IMR-90 (cell line): ENCODE measurements at regions not wholly inside any gene's neighbourhood (a gene's known extent, or its start where the extent isn't known, plus 50 kb on each side); places are given as distances from the start of the nearest gene placed in this dataset.

Source experiments
- ATAC-seq: fragments of 200-7000 bp; cut with Tn5 transposase; 2 replicates; pipeline ENCODE4 v1.9.1; 2020; ENCODE audit warnings: low read depth, mild to moderate bottlenecking, moderate library complexity
- BruUV-seq: library from RNA; stranded (reverse); fragments of 400-500 nt; replicated peaks from 2 replicates; lab custom pipeline; 2021; lab: Mats Ljungman, UMichigan
- CTCF ChIA-PET: fragments of 300-600 bp; formaldehyde crosslinking; extraction: SDS; loops from one replicate; lab custom pipeline; 2021; ENCODE audit warnings: antibody characterized with exemption; lab: Yijun Ruan, JAX
- POLR2A ChIA-PET: fragments of 300-600 bp; sonication (Branson Sonifier 250); formaldehyde crosslinking; loops from one replicate; lab custom pipeline; 2022; ENCODE audit warnings: antibody characterized with exemption; ENCODE audit not compliant: unreplicated experiment; lab: Charles Lee
- DNase-seq: peaks from one replicate; pipeline ENCODE4 v3.0.0; 2013
- H2AFZ ChIP-seq: replicated peaks from 2 replicates; pipeline ENCODE3; 2013; ENCODE audit warnings: low read length, mild to moderate bottlenecking; ENCODE audit not compliant: poor library complexity
- H2AK5ac ChIP-seq: 2 replicates; pipeline ENCODE4 v1.6.1; 2013; ENCODE audit warnings: low read depth, low read length, inconsistent platforms
- H2AK9ac ChIP-seq: replicated peaks from 2 replicates; pipeline ENCODE3; 2013; ENCODE audit warnings: mild to moderate bottlenecking, low read depth, low read length, moderate library complexity; ENCODE audit not compliant: poor library complexity
- H2BK120ac ChIP-seq: 2 replicates; pipeline ENCODE4 v1.6.1; 2013; ENCODE audit warnings: low read depth, low read length, inconsistent platforms
- H2BK15ac ChIP-seq: 3 replicates; pipeline ENCODE4 v1.6.1; 2013; ENCODE audit warnings: low read depth, low read length, inconsistent platforms
- H2BK20ac ChIP-seq: 2 replicates; pipeline ENCODE4 v1.6.1; 2013; ENCODE audit warnings: low read depth, mild to moderate bottlenecking, inconsistent platforms, low read length, moderate library complexity
- H2BK5ac ChIP-seq: 2 replicates; pipeline ENCODE4 v1.6.1; 2013; ENCODE audit warnings: mild to moderate bottlenecking, low read depth, low read length, inconsistent platforms; ENCODE audit not compliant: poor library complexity, severe bottlenecking
- H3K14ac ChIP-seq: replicated peaks from 2 replicates; pipeline ENCODE4 v1.6.1; 2013; ENCODE audit warnings: low read depth, low read length, inconsistent platforms
- H3K18ac ChIP-seq: 2 replicates; pipeline ENCODE4 v1.6.1; 2013; ENCODE audit warnings: low read depth, low read length, control low read depth
- H3K23ac ChIP-seq: 2 replicates; pipeline ENCODE4 v1.6.1; 2013; ENCODE audit warnings: low read depth, low read length, inconsistent platforms
- H3K27ac ChIP-seq: 2 replicates; pipeline ENCODE4 v1.5.1; 2013; ENCODE audit warnings: mild to moderate bottlenecking, control low read depth, low read length; ENCODE audit not compliant: insufficient read depth
- H3K27me3 ChIP-seq: 2 replicates; pipeline ENCODE4 v1.6.1; 2013; ENCODE audit warnings: low read length; ENCODE audit not compliant: control insufficient read depth, insufficient read depth
- H3K36me3 ChIP-seq: 2 replicates; pipeline ENCODE4 v1.6.1; 2013; ENCODE audit warnings: low read length, mixed read lengths; ENCODE audit not compliant: control insufficient read depth, insufficient read depth
- H3K4ac ChIP-seq: 2 replicates; pipeline ENCODE4 v1.6.1; 2013; ENCODE audit warnings: low read depth, low read length, inconsistent platforms
- H3K4me1 ChIP-seq: 2 replicates; pipeline ENCODE4 v1.6.1; 2013; ENCODE audit warnings: low read length, mixed read lengths; ENCODE audit not compliant: control insufficient read depth, insufficient read depth
- H3K4me2 ChIP-seq: 2 replicates; pipeline ENCODE4 v1.6.1; 2013; ENCODE audit warnings: low read depth, mild to moderate bottlenecking, control low read depth, low read length, moderate library complexity
- H3K4me3 ChIP-seq: 2 replicates; pipeline ENCODE4 v1.5.1; 2013; ENCODE audit warnings: low read depth, mild to moderate bottlenecking, control low read depth, low read length, moderate library complexity; ENCODE audit not compliant: insufficient read depth
- H3K56ac ChIP-seq: 2 replicates; pipeline ENCODE4 v1.6.1; 2013; ENCODE audit warnings: low read length, inconsistent platforms; ENCODE audit not compliant: insufficient read depth; ENCODE audit errors: extremely low read depth
- H3K79me1 ChIP-seq, 2 experiments: 2 replicates each; pipeline ENCODE4 v1.6.1; 2013; ENCODE audit warnings: low read length in 2 of 2, inconsistent platforms in 1 of 2, low read depth in 1 of 2
- H3K9ac ChIP-seq: 2 replicates; pipeline ENCODE4 v1.6.1; 2013; ENCODE audit warnings: low read depth, low read length, control low read depth
- H3K9me1 ChIP-seq: 2 replicates; pipeline ENCODE4 v1.6.1; 2013; ENCODE audit warnings: low read length, inconsistent platforms; ENCODE audit not compliant: insufficient read depth
- H3K9me3 ChIP-seq: 2 replicates; pipeline ENCODE4 v1.6.1; 2013; ENCODE audit warnings: low read length; ENCODE audit not compliant: control insufficient read depth, insufficient read depth
- H4K20me1 ChIP-seq: 2 replicates; pipeline ENCODE4 v1.6.1; 2013; ENCODE audit warnings: low read length, inconsistent platforms; ENCODE audit not compliant: insufficient read depth
- H4K5ac ChIP-seq: 2 replicates; pipeline ENCODE4 v1.6.1; 2013; ENCODE audit warnings: mild to moderate bottlenecking, low read depth, low read length, control low read depth
- H4K8ac ChIP-seq, 2 experiments: 2 replicates each; pipeline ENCODE4 v1.6.1; 2013; ENCODE audit warnings: low read depth in 2 of 2, low read length in 2 of 2, control low read depth in 1 of 2, inconsistent platforms in 1 of 2
- H4K91ac ChIP-seq: 2 replicates; pipeline ENCODE4 v1.6.1; 2013; ENCODE audit warnings: low read depth, low read length, inconsistent platforms; ENCODE audit not compliant: insufficient read depth
- BHLHE40 ChIP-seq: fragments of 150-350 bp; IDR thresholded peaks from 2 replicates; pipeline ENCODE4 v1.6.1; 2016; ENCODE audit warnings: mild to moderate bottlenecking, low read depth, low read length
- CEBPB ChIP-seq: IDR thresholded peaks from 2 replicates; pipeline ENCODE4 v1.6.1; 2012; ENCODE audit warnings: low read depth, low read length, improper control_type of control experiment
- CHD1 ChIP-seq: IDR thresholded peaks from 2 replicates; pipeline ENCODE4 v1.6.1; 2012; ENCODE audit warnings: low read depth, low read length, improper control_type of control experiment
- CTCF ChIP-seq: conservative IDR thresholded peaks from 2 replicates; pipeline ENCODE4 v1.5.1; 2012; ENCODE audit warnings: mild to moderate bottlenecking, low read depth, low read length, improper control_type of control experiment
- ELK1 ChIP-seq: fragments of 150-350 bp; IDR thresholded peaks from 2 replicates; pipeline ENCODE4 v1.6.1; 2016; ENCODE audit warnings: low read depth, mild to moderate bottlenecking, low read length, moderate library complexity, borderline replicate concordance
- FOS ChIP-seq: fragments of 150-350 bp; IDR thresholded peaks from 2 replicates; pipeline ENCODE4 v1.6.1; 2016; ENCODE audit warnings: low read depth, low read length
- MAFK ChIP-seq: IDR thresholded peaks from 2 replicates; pipeline ENCODE4 v1.6.1; 2012; ENCODE audit warnings: low read depth, low read length, improper control_type of control experiment
- MAZ ChIP-seq: IDR thresholded peaks from 2 replicates; pipeline ENCODE4 v1.6.1; 2012; ENCODE audit warnings: low read depth, mild to moderate bottlenecking, low read length, improper control_type of control experiment, moderate library complexity, borderline replicate concordance
- MXI1 ChIP-seq: IDR thresholded peaks from 2 replicates; pipeline ENCODE4 v1.6.1; 2012; ENCODE audit warnings: low read depth, mild to moderate bottlenecking, low read length, moderate library complexity, borderline replicate concordance
- NFE2L2 ChIP-seq: fragments of 150-350 bp; IDR thresholded peaks from 2 replicates; pipeline ENCODE4 v1.6.1; 2016; ENCODE audit warnings: low read depth, mild to moderate bottlenecking, low read length
- POLR2A ChIP-seq: IDR thresholded peaks from 2 replicates; pipeline ENCODE4 v1.6.1; 2012; ENCODE audit warnings: mild to moderate bottlenecking, low read depth, low read length
- RAD21 ChIP-seq: IDR thresholded peaks from 2 replicates; pipeline ENCODE4 v1.6.1; 2012; ENCODE audit warnings: low read length, improper control_type of control experiment
- RCOR1 ChIP-seq: IDR thresholded peaks from 2 replicates; pipeline ENCODE4 v1.6.1; 2012; ENCODE audit warnings: mild to moderate bottlenecking, low read length, improper control_type of control experiment; ENCODE audit not compliant: insufficient replicate concordance
- RFX5 ChIP-seq: IDR thresholded peaks from 2 replicates; pipeline ENCODE4 v1.8.0; 2012; ENCODE audit warnings: low read depth, mild to moderate bottlenecking, low read length, moderate library complexity
- SMC3 ChIP-seq: fragments of 150-350 bp; IDR thresholded peaks from 2 replicates; pipeline ENCODE4 v1.6.1; 2016; ENCODE audit warnings: low read depth, mild to moderate bottlenecking, antibody characterized with exemption, low read length, moderate library complexity
- WGBS, 2 experiments: methylation state at CpG; one replicate each; pipeline versions ENCODE4 v1.1.5 to v1.1.7; 2013; ENCODE audit warnings: missing lambda C conversion rate in 2 of 2; ENCODE audit not compliant: insufficient read length in 1 of 2; ENCODE audit errors: extremely low coverage in 2 of 2; 5-methylcytosine and 5-hydroxymethylcytosine counted together
- dilution Hi-C: fragments of 300-500 bp; cut with HindIII; formaldehyde crosslinking; loops from one replicate; pipeline ENCODE4 v1.14.3; 2018; ENCODE audit warnings: low sequenced_read_pairs; ENCODE audit not compliant: unreplicated experiment
- in situ Hi-C: fragments of 300-500 bp; cut with MboI; formaldehyde crosslinking; loops from 3 replicates; pipeline ENCODE4 v1.14.3; 2019; ENCODE audit warnings: low sequenced_read_pairs, inconsistent platforms, mixed read lengths
- intact Hi-C: fragments of 100-400 bp; cut with micrococcal nuclease; formaldehyde crosslinking; loops from 2 replicates; pipeline ENCODE4 v1.10.0; 2022
- TF ChIP-seq, protein P1 (sequence below): fragments of 150-350 bp; IDR thresholded peaks from 2 replicates; pipeline ENCODE4 v1.6.1; 2017; ENCODE audit warnings: mild to moderate bottlenecking, antibody characterized with exemption, low read length, low read depth

DNA sequence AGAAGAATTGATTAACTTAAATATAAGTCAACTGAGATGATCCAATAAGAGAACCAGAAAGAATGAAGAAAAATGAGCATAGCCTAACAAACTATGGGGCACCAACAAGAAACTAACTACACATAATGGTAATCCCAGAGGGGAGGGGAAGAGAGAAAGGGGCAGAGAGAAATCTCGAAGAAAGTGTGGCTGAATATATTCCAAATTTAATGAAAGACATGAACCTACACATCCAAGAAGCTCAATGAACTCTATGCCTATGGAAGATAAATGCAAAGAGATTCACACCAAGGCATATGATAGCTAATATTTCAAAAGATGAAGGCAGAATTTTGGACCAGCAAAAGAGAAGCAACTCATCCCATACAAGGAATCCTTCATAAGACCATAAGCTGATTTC, 649.2 kb downstream of the ZEB2 start:
- no peak overlapping the region for H2BK120ac ChIP-seq
- no peak overlapping the region for H3K56ac ChIP-seq
- H3K9me3 ChIP-seq: peaks cover 5% of the 10 kb centered on the region
- no peak overlapping the region for H2AK5ac ChIP-seq
- H3K4me3 ChIP-seq: no peak overlapping the region
- no CpG with 5 or more reads among the region's 1 CpG for WGBS, 2 experiments
- no peaks in the 10 kb centered on the region for H3K79me1 ChIP-seq
- in situ Hi-C loops: no loop called here
- dilution Hi-C loops: no loop called here
- DNase-seq (no peak), ATAC-seq (no peak)
- H4K5ac ChIP-seq: no peak overlapping the region
- BruUV-seq: no TSS peak
- H2BK5ac ChIP-seq: no peak overlapping the region
- CTCF ChIA-PET: interaction anchor here (0.7 kb wide), 1 partner anchor 60 kb away, joined by 4 read pairs; no protein-coding TSS in a partner anchor
- H3K18ac ChIP-seq: no peak overlapping the region
- no peaks in the 10 kb centered on the region for H3K4me1 ChIP-seq
- H3K4ac ChIP-seq: no peak overlapping the region
- POLR2A ChIA-PET: no interaction called here
- no peaks in the 10 kb centered on the region for H3K27me3 ChIP-seq
- no peaks in the 10 kb centered on the region for H4K20me1 ChIP-seq
- intact Hi-C loops: no loop called here
- H4K91ac ChIP-seq: no peak overlapping the region
- no peak overlapping the region for H2AFZ ChIP-seq
- H4K8ac ChIP-seq: no peak overlapping the region
- H2BK20ac ChIP-seq: no peak overlapping the region
- no peaks in the 10 kb centered on the region for H3K9me1 ChIP-seq
- TF ChIP-seq CEBPB (no peak), CTCF (no peak), CHD1 (no peak), RAD21 (no peak), SMC3 (no peak), POLR2A (no peak), MAFK (no peak), RCOR1 (no peak), FOS (no peak), BHLHE40 (no peak), NFE2L2 (no peak), MAZ (no peak), MXI1 (no peak), ELK1 (no peak), RFX5 (no peak)
- TF ChIP-seq, protein P1, sequence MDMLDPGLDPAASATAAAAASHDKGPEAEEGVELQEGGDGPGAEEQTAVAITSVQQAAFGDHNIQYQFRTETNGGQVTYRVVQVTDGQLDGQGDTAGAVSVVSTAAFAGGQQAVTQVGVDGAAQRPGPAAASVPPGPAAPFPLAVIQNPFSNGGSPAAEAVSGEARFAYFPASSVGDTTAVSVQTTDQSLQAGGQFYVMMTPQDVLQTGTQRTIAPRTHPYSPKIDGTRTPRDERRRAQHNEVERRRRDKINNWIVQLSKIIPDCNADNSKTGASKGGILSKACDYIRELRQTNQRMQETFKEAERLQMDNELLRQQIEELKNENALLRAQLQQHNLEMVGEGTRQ: no peak
- no peak overlapping the region for H2BK15ac ChIP-seq
- H3K4me2 ChIP-seq: no peak overlapping the region
- H2AK9ac ChIP-seq: no peak overlapping the region
- H3K36me3 ChIP-seq: no peaks in the 10 kb centered on the region
- H3K27ac ChIP-seq: no peak overlapping the region
- no peak overlapping the region for H3K23ac ChIP-seq
- no peak overlapping the region for H3K9ac ChIP-seq
- no peak overlapping the region for H3K14ac ChIP-seq
